G401.6 (cell line): ENCODE measurements at regions not wholly inside any gene's neighbourhood (a gene's known extent, or its start where the extent isn't known, plus 50 kb on each side); places are given as distances from the start of the nearest gene placed in this dataset.
"Not testable (repeated sequence)": the region's sequence is repeated elsewhere in the genome, so short reads cannot be mapped to it uniquely, and the experiment has no call there.

Experiments
- FAIRE-seq: peaks from 2 replicates; lab custom pipeline; 2012; peaks lifted over from hg19 to GRCh38; lab: Jason Lieb, UNC

DNA sequence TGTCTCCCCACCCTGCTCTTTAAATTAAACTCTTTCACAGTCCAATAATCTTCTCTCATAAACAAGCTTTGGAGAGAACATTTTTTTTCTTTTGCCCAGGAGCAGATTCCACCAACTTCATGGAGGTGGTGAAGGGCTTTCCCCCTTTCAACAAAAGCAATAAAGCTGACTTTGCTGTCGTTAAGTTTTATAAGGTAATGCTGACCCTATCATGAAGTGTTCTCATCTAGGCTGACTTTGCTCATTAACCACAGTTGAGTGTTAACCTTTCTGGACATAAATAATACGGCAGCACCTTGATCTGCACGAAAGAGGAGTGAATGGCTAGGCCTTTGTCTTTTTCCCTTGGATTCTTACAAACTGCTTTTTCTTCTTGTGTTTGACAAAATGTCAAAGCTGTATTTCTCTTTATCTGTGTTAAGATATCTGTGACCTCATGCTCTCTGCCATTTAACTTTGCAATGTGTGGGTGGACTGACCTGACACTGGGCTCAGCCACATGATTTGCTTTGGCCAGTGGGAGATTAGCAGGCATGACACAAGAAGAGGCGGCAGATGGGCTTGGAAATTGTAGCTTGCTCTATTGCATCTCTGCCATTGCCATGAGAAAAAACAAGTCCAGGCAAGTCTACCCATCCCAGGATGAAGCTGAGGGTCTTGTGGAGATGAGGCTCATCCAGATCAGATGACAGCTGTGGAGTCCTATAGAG lies 470.9 kb upstream of the CCDC196 start:
- no peak for FAIRE-seq

DNA sequence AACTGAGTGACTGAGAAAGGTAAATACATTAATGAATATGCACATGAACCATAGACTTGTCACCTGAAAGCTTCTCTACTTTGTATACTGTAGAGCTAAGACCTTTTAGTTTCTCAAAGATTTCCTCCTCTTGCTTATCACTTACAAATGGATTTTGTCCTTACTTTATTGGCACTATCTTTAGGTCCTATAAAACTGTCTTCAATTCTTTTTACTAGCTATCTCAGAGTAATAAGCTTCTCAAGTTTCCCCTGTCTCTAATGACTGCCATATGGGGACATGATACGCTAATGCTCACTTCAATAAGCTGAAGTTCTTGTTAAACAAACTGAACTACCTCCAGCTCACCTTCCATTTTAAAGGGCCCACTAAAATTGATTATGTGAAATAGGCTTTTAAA lies 468.2 kb upstream of the CCDC196 start:
- no peak for FAIRE-seq

DNA sequence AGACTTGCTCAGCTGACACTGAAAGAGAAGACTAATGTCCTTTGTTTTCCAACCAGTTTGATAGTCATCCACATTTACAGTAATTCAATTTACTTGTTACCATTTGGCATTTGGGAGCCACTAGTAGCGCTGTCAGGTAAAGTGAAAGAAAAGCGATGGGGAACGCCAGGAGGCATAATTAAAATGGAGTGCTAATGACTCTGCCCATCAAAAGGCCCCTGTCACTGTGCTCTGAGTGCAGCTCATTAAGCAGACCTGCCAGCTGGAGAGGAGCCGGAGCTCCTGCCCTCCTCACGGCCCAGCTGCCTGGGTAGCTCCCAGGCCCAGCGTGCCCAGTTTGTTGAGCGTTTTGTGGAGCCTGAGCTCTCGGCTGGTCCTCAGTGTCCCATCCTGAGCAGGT lies 463.6 kb upstream of the CCDC196 start:
- no peak for FAIRE-seq

DNA sequence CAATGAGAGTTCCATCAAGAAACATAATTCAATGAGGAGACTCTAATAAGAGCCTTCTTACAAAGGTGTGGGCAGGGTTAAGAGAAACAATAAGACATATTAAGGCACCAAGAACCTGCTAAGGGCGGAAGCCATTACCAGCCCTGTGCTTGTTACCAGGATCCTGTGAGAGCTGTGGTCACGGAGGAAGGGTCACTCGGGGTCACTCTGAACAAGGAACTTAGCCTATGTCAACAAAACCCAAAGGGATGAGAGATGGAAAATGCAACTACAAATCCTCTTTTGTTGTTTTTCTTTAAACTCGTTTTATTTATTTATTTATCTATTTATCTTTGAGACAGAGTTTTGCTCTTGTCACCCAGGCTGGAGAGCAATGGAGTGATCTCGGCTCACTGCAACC lies 460.4 kb upstream of the CCDC196 start:
- no peak for FAIRE-seq

DNA sequence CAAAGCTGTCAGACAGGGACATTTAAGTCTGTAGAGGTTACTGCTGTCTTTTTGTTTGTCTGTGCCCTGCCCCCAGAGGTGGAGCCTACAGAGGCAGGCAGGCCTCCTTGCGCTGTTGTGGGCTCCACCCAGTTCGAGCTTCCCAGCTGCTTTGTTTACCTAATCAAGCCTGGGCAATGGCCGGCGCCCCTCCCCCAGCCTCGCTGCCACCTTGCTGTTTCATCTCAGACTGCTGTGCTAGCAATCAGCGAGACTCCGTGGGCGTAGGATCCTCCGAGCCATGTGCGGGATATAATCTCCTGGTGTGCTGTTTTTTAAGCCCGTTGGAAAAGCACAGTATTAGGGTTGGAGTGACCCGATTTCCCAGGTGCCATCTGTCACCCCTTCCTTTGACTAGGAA lies 454.2 kb upstream of the CCDC196 start:
- not testable (repeated sequence) for FAIRE-seq

DNA sequence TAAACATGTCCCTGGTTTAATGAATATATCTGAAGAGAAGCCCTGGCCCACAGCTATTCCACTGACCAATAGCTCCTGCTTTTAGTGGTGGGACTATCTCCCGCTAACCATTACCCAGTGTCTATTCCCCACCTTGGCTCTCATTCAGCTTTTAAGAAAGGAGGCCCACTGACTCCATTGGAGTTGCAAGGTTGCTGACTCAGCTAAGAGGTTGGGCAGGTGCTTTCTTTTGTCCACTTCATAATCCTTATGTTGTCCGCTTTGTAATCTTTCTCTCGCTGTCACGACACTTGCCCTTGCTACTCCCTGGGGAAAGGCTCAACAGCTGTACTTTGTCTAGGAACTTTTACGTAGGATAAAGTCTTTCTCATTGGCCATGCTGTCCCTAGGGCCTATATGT lies 453.4 kb upstream of the CCDC196 start:
- no peak for FAIRE-seq

DNA sequence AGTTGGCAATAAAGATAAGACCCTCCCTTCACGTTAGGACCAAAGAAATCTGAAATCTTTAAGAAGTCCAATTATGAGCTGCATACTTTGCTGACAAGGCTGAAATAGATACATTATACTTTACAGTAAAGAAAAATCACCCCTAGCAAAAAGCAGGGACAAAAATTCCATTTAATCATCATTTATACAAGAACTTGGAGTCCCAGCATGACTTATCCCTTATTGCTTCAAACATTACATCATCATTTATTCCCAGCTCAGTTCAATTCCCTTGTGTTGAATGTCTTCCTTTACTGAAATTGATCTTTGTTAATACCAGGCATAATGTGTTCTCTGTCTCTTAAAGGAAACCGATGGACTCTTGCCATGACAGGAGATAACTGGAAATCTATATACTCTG lies 449.6 kb upstream of the CCDC196 start:
- FAIRE-seq = no peak

DNA sequence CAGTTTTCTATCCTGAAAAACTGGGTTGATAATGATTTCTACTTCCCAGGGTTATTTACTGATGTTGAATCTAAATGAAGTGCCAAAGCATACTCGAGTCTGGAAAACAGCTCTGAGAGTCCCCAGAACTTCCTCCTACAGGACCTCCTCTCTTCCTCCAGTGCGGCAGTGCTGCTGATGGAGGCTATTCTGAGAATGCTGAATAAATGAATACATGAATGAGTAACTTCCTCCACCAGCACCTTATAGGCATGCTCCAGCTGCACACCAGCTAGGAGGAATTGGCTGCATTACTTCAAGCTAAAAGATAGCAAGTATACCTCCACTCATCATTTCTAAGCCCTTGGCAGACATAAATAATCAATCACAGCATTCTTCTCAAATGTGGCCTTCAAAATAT lies 448.8 kb upstream of the CCDC196 start:
- FAIRE-seq = no peak

DNA sequence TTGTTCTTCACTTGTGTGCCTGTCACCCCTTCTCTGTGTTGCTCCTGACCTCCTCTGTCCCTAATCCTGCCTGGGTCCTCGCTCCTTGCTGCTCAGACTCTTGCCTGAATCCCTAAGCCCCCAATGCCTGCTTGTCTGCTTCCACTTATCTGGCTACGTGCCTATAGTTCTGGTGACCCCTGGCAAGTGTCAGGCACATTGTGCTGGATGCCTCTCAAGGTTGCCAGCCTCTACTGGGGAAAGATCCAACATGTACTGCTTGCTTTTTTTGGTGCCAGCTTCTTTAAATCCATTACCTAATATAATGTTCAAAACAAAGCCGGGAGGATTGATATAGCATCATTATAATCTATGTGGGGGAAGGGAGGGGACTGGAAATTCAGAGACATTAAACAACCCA lies 448.0 kb upstream of the CCDC196 start:
- FAIRE-seq = no peak

DNA sequence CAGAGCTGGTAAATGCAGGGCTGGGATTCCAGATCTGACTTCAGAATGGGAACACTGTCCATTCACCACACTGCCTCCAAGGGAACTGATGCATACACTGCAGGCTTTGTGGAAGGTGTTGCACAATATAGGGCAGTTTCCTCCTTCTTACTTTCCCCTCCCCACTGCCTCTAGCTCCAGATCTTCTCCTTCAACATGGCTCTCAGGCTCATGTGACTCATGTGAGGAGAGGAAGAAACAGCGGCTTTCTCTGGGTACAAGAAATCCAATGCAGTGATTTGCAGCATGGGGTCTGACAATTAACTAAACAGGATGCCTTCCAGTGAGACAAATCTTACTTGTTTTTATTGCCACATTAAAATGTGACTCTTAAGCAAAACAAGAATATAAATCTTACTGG lies 447.6 kb upstream of the CCDC196 start:
- FAIRE-seq = no peak

DNA sequence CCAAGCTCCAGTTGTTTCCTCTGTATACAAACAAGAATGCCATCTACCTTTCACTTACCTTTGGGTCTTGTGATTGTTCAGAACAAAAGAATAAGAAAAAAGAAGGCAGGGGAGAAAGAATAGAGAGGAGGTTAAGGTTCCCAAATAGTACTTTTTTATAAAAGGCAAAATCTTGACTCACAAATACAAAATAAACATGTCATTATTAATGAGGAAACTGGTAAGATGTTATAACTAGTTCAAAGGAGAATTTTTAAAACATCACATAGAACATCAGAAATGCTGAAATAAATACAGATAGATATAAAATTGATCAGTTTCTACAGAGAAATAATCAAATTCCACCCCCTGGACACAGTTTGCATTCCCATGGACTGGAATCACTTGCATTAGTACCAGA lies 446.7 kb upstream of the CCDC196 start:
- no peak for FAIRE-seq

DNA sequence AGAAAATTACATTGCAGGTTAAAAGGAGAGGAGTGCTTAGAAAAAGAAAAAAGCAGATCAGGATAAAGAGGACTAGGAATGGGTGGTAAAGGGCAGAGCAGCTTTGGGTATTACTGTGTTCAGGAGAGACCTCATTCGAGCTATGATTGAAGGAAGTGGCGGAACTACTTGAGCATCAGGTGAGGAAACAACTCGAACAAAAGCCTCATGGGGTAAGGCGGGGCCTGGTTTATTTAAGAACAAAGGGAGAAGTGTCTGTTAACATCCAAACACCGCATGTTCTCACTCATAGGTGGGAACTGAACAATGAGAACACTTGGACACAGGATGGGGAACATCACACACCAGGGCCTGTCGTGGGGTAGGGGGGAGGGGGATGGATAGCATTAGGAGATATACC lies 444.6 kb upstream of the CCDC196 start:
- no peak for FAIRE-seq

DNA sequence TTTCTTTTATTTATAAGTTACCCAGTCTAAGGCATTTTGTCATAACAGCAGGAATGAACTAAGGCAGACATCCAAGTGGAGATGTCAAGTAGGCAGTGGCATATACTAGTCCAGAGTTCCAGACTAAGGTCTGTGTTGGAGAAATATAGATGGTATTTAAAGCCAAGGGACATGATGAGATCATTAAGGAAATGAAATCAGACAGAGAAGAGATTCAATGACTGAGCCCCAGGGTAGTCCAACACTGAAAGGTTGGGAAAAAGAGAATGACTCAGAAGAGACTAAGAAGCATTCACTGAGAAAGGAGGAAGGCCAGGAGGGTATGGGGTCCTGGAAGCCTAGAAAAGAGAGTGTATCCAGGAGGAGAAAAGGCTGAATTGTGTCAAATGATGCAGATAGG lies 442.2 kb upstream of the CCDC196 start:
- FAIRE-seq = no peak

DNA sequence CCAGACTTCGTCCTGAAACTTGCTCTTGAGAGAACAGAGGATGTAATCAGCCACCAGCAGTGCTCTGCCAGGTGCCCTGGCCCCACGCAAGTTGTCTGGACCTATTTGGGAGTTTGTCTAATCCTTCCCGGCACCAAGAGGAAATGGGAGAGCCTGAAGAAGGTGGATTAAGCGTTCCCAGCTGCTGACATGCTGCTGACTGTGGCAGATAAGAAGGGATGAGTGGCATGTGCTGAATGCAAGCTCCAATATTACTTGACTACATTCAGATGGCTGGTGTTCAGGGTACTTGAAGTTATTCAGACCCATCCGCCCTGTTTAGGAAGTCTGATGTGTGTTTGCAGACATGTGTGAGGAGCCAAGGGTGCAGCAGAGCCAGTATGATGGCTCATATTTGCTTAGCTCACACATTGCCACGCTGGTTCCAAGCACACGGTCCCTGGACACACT lies 440.6 kb upstream of the CCDC196 start:
- no peak for FAIRE-seq

DNA sequence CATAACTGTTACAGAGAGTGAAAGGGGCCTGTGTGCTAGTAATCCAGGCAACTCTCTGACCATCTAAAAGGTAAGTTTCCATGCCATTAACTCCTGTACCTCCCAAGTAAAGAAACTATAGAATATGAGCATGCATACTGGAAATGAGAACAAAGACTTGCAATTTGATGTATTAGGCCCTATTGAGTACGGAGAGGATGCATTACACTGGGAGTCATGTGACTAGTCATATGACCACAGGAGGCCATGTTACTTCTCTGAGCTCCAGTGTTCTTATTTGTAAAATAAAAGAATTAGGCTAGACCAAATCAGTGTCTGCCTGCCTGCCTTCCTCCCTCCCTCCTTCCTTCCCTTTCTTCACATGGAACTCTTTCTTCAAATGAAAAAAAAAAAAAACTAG lies 440.1 kb upstream of the CCDC196 start:
- FAIRE-seq = no peak

DNA sequence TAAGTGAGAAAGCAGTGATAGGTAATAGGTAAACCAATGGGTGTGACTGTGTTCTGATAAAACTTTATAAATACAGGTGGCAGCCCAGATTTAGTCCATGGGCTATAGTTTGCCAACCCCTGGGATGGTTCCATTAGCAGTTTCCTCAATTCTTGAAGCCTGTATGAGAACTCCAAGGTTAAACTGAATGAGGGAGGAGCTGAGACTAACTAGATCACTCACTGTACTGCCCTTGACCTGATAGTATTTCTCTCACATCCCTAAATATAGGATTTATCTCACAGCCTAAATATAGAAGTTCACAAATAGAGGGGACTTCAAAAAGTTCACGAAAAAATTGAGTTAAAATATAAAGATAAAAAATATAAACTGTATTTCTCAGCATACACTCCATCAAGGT lies 439.6 kb upstream of the CCDC196 start:
- no peak for FAIRE-seq

DNA sequence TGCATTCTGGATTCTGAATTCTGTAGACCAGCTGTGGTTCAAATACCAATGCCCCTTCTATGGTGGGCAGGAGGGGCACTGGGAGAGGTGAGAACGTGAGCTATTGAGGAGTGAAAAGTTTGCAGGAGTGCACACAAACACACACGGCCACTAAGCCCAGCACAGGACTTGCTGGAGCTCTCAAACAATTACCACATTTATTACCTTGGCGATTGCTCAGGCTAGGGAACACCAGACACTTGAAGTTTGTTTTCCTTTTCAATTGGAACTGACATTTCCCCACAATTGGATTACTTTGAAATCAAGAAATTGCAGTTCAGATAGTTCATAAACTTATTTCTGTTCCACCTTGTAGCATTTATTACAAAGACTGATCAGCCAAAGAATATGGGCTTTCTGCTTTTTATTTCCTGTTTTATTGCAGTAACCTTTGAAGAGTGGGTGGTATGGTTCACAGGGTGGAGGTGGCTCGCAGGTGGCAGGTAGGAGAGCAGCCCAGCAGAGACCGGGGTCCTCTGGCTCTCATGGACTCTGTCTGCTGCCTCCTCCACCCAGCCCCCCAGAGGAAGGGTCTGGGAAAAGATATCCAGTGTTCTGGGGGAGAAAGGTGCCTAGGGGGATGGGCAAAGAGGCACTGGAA lies 429.8 kb upstream of the CCDC196 start:
- FAIRE-seq = no peak

DNA sequence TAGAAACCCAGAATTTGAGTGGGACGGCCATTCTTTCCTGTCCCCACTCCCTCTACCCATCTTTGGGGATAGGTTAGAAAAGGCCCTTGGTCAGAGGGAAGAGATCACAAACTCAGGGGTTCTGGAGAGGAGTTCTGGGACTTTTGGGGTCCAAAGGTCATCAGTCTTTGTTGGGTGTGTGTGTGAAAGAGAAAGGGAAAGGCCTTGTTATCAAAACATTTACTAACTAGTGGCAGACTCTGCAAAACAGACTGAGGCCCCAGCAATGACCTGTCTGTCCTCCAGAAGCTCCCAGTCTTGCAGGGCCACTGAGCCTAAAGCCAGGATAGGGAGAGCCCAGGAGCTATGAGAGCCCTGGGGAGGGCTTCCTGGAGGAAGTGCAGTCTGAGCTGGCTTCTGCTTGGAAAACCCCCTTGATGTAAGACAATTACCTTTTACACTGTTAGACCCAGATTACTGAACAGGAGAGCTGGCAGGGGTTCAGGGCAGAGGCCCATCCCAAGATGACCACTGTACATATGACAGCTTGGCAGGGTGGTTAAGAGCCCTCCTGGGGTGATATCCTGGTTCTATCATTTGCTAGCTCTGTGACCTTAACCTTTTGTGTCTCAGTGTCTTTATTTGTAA lies 429.1 kb upstream of the CCDC196 start:
- no peak for FAIRE-seq

DNA sequence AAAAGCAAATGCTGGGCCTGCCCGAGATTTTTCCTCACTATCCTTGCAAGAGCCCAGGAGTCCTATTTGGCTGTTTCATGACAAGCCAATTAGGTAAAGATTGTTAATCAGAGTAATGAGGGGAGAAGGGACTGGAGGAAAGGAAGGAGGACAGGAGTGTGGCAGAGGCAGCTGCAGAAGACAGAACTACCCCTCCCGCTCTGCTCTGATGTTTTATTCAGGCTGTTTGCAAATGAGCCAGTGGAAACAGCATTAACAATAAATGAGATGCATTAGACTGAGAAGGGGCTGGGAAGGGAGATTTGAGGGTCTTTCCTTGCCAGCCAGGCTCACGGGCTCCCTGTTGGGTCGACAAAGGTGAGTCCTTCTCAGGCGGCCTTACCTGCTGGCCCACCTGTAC lies 421.0 kb upstream of the CCDC196 start:
- no peak for FAIRE-seq

DNA sequence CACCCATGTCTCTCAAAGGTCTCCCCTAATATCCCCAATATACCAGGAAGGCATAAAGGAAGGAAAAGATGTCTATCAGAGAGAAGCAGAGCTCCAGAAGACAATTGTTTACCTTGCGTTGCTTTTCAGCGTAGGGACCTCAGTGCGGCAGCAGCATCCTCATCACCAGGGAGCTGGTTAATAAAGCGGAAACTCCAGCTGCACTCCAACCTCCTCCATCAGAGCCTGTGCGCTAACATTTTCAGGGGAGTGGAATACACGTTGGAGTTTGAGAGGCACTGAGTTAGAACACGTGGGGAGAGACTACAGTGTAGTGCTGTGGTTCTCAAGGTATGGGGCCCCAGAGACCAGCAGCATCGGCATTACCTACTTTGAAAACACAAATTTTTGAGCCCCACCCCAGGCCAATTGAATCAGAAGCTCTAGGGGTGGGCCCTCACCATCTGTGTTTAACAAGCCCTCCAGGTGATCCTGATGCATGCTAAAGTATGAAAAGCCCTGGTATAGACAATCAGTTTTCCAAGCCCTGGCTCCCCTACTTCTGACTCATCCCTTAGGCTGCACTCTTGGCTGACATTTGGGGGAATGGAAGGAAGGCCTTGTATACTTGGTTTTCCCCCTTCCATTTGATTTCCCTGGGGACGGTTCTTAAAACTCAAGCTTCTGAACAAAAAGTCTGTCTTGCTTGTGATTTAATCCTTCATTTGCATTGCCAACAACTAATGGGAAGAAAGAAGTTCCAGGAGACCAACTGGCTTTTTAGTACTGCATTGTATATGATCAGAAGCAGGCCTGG lies 419.0 kb upstream of the CCDC196 start:
- FAIRE-seq = no peak

DNA sequence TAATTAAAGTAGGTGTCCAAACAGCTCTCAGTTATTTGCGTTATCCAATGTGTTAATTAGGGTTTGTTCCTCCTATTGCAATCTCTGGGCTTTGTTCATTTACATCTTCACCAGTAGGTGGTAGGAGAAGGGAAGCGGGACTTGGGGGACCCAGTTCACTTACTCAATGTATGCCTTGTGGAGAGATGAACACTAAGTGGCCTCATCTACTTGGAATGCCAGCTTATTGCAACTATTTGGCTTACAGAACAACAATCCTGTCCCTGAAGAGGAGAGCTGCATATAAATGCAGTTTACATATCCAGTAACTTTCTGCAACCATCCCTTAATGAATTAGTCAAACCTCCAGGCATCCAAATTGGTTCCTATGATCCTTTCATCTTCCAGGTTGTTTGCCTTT lies 417.1 kb upstream of the CCDC196 start:
- FAIRE-seq = no peak

DNA sequence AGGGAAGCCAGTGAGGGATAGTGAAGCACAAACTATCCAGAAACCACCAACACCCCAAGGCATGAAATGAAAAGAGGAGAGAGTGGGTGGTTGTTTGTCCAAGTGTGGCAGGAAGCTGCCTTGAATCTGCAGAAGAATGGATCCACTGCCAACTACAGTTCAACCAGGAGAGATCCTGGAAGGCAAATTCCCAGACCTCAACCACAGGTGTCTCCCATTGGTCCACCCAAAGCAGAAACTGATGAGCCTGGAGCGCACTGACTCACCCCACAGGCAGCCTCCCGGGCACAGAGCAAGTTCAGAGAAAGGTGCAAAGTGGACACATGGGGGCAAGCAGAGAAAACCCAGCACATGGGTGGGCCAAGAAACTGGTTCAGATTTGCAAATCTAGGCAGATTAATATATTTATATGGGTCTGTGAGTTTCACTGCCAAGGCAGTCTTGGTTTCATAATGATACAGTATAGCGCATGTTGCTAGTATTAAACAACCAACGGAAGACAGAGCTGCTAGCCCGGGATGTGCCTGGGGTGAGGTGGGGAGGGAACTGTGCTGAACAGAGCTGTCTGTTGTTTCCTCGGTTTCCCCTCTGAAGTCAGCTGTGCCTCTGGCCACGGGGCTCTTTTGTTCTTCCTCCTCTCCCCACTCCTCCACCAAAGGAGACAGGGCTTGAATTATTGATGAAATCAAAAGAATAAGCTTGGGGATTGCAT lies 416.2 kb upstream of the CCDC196 start:
- FAIRE-seq = no peak
